NCI-H2029 treated with DMSO at 0.1 percent for 48 hours (cell line): ENCODE measurements at regions not wholly inside any gene's neighbourhood (a gene's known extent, or its start where the extent isn't known, plus 50 kb on each side); places are given as distances from the start of the nearest gene placed in this dataset.

Source experiments
- DNase-seq: peaks from one replicate; lab custom pipeline; 2025; lab: John Stamatoyannopoulos, UW

DNA sequence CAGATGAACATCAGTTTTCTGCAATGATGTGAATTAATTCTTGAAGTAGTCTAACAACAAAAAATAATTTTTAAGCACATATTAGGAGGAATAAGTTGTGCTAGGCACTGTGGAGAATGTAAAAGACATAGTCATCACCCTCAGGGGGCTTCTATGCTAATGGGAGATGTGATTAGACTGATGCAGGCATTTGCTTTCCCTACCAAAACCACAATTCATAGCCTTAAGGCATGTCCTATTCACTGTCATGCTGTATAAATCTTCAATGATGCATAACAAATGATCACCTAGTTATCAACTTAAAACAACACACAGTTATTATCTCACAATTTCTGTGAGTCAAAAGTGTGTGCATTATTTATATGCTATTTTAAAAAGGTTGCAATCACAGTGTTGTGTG is 422.6 kb downstream of the MAN2A1 start:
- no peak for DNase-seq

DNA sequence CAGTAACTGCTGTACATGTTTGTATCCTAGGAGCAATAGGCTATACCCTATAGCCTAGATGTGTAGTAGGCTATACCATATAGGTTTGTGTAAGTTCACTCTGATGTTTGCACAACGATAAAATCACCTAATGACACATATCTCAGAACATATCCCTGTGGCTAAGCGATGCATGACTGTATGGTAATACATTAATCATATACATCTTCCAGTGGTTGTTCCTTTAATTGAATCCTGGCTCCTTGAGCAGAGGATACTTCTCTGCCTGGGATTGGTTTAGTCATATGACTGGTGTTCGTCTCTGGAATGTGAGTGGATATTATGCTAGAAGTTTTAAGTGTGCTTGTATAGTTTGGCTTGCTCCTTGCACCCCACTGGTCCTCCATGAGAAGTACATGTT is 425.8 kb downstream of the MAN2A1 start:
- no peak for DNase-seq

DNA sequence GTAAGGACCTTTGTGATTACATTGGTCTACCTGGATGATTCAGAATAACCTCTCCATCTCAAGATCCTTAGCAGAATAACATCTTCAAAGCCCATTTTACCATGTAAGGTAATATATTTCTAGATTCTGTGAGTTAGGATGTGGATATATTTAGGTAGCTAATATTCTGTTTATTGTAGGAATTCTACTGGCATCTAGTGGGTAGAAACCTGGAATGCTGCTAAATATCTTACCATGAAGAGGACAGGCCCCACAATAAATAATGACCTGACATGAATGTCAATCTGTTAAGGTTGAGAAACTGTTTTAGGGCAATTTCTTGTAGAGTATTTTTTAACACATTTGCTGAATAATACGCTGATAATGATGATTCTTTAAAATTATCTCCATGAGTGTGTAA is 426.8 kb downstream of the MAN2A1 start:
- no peak for DNase-seq

DNA sequence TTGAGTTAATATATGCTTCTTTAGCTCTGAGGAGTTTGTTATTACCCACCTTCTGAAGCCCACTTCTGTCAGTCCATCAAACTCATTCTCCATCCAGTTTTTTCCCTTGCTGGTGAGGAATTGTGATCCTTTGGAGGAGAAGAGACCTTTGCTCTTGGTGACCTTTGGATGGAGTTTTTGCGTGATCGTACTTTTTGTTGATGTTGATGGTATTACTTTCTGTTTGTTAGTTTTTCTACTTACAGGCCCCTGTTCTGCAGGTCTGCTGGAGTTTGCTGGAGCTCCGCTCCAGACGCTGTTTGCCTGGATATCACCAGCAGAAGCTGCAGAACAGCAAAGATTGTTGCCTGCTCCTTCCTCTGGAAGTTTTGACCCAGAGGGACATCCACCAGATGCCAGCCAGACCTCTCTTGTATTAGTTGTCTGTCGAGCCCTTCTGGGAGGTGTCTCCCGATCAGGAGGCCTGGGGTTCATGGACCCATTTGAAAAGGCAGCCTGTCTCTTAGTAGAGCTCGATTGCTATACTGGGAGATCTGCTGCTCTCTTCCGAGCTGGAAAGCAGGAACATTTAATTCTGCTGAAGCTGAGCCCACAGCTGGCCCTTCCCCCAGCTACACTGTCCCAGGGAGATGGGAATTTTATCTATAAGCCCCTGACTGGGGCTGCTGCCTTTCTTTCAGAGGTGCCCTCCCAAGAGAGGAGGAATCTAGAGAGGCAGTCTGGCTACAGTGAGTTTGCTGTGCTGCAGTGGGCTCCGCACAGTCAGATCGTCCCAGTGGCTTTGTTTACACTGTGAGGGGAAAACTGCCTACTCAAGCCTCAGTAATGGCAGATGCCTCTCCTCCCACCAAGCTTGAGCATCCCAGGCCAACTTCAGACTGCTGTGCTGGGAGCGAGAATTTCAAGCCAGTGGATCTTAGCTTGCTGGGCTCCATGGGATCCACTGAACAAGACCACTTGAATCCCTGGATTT is 445.5 kb downstream of the MAN2A1 start:
- DNase-seq: no peak

DNA sequence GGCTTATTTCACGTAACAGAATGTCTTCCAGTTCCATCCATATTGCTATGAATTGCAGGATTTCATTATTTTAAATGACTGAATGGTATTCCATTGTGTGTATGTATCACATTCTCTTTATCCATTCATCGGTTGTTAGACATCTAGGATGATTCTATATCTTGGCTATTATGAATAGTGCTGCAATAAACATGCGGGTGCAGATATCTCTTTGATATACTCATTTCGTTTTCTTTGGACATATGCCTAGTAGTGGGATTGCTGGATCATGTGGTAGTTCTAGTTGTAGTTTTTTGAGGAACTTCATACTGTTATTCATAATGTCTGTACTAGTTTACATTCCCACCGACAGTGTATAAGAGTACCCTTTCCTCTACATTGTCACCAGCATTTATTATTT is 460.5 kb downstream of the MAN2A1 start:
- DNase-seq: no peak

DNA sequence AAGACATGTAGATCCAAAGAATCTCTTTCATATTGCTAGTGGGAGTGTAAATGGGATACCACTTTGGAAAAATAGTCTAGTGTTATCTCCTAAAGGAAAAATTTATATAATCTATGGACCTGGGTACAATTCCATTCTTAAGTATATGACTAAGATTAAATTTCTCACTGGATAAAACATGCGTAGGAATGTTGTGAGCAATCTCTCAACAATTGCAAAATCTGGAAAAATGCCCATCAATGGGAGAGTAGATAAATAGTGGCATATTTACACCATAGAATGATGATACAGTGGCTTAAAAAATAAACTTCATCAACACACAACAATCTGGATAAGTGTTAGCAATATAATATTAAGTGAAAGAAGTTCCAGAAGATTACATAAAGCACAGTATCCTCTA is 469.5 kb downstream of the MAN2A1 start:
- no peak for DNase-seq

DNA sequence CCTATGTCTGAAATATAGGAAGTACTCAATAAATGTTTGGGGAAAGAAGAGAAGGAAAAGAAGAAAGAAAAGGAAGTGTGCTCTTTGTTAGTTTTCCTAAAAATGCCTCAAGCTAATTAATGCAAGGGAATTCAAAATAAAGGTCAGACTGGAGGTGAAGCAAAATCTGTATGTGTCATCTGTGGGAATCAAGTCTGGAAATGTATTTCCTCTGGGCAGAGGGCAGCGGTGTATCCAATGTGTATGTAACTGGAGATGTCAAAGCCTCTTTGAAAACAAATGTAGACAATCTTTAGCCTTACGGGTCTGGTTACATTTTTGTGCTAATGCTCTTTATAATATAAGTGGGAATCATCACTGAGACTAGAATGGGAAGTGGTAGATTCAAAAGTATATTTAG is 471.4 kb downstream of the MAN2A1 start:
- no peak for DNase-seq

DNA sequence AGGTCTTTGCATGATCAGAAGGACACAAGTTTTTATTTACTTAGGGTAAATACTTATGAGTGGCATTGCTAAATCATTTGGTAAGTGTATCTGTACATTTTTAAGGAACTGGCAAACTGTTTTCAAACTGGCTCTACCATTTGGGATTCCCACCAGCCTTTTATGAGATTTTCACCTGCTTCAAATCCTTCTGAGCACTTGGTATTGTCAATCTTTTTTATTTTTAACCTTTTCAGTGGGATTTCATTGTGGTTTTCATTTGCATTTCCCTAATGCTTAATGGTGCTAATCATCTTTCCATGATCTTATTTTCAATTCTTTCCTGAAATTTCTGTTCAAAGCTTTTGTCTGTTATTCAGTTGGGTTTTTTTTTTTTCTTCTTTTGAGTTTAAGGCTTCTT is 475.6 kb downstream of the MAN2A1 start:
- no peak for DNase-seq

DNA sequence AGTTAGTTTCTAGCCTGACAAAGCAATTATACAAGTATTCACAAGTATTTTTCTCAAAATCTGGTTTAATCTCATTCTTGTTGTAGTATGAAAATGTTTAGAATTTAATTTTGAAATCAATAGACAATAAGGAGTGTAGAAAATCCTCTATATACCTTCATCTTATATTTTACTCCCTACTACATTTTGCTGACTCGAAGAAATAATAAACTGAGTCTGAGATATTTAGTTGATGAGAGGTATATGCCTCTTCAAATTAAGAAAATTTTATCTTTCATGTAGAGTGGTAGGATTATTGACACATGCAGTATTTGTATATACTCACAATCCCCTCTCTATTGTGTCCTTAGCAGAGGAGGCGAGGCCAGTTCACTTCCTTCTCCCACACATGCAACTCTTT is 477.7 kb downstream of the MAN2A1 start:
- no peak for DNase-seq

DNA sequence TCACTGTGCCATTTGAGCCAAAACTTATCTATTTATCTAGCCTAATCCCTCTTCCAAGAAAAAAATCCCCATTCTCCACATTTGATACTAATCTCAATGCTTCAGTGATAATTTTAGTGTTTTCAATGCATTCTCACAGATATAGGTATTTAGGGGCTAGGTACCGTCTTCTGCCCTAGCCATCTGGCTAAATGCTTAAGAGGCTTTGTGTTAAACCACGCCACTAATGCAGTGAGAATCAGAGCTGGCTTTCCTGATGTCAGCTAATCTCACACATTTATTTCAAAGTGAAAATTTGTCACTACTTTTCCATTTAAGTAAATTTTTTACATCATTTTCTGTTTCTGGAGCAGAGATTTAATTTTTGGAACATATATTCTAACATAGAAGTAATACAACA is 479.7 kb downstream of the MAN2A1 start:
- no peak for DNase-seq

DNA sequence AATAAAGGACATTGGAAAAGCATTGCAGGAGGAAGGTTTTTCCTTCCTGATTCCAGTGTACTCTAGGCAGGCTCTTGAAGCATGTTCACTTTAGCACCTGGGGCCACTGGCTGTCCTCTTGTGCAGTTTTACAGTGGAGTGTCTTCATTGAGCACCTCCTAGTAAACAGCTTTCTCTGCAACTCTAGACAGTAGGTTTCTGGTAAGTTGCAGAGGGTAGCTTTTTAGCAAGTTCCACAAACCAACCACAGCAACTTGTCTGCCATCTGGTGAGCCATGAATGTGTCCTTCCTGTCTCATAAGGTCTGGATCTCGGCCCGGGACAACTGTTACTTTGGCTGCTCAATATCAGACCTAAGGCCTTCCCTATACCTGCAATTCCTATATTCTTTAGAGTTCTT is 488.0 kb downstream of the MAN2A1 start:
- DNase-seq: no peak

DNA sequence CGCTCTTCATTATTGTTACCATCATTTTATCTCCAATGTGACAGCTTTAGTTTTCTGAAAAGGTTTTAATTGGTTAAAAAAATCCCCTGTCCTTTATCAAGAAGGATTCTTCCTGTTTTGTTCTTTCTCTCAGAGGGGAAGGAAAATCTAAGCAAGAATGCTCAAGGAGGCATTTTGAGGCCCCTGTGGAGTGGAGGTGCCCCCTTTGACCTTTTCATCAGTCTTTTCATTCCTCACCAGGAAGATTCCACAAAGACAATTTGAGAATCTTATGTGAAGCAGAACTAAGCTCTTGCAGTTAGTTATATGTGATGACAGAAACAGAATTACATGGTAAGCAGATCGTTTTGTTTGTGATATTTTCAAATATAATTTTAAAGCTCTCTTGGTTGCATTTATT is 489.6 kb downstream of the MAN2A1 start:
- no peak for DNase-seq

DNA sequence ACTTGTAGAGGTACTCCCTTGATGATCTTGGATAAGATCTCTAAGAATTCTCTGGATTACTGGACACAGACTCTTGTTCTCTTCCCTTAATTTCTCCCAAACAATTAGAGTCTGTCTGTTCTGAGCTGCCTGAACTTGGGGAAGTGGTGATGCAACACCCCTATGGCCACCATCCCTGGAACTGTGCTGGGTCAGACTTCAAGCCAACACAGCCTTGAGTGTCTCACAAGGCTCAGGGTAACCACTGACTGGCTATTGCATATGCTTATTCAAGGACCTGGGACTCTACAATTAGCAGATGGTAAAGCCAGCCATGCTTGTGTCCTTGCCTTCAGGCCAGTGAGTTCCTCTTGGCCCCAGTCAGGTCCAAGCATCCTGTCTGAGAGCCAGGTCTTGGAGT is 504.5 kb downstream of the MAN2A1 start:
- no peak for DNase-seq

DNA sequence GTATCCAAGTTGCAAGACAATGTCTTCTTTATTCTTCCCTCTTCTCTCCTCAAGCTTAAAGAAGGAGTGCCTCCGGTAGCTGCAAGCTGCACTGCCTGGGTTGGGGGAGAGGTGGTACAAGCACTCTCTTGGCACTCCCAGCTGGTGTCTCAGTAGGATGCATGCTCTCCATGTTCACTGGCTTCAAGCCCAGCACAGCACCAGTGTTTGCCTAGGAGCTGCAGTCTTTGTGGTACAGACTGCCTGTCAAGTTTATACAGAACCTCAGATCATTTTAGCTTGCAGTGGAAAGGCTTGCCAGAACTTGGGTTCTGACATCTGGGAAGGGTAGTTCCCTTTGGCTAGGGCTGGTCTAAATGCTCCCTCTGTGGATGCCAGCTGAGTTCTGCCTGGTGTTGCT is 505.6 kb downstream of the MAN2A1 start:
- DNase-seq: no peak

DNA sequence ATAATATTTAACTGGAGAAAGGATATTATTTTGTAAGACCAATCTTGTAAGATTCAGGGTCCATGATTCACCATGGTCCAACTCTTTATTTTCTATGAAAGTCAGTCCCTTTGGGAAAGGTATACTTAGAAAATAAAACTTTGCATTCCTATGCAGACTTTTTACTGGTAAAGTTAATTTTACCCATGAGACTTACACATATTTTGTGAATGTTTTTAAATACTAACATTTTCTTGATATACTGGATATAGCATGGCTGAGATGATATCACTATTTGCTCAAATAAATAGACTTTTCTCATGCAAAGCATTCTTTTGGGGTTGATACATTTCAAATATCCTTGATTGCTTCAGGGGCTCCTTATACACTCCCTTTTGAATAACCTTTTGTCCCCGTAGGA is 512.1 kb downstream of the MAN2A1 start:
- DNase-seq: no peak

DNA sequence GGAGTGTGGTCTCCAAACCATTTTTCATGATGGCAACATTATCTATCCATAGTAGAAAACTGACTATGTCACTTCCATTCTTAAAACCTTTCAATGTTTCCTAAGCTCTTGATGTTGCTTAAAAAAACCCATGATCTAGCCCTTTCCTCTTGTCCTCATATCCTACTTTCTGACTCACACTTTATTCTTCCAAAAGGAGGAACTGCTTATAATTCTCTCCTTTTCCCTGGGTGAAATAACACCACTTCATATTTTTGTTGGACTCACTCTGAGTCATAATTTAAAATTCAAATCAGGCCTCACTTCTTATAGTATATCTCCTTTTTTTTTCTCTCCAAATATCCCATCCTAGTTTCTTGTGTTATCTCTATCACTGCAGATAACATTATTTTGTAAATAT is 513.9 kb downstream of the MAN2A1 start:
- no peak for DNase-seq

DNA sequence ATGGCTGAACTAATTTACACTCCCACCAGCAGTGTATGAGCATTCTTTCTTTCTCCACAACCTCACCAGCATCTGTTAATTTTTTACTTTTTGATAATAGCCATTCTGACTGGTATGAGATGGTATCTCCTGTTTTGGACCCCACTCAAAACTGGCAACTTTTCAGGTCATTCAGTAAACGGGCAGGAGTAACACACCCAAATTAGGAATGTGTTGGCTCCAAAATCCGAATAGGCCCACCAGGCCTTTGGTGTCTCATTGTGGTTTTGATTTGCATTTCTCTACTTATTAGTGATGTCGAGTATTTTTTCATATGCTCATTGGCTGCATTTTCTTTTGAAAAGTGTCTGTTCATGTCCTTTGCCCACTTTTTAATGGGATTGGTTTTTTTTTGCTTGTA is 517.1 kb downstream of the TMEM232 start:
- no peak for DNase-seq

DNA sequence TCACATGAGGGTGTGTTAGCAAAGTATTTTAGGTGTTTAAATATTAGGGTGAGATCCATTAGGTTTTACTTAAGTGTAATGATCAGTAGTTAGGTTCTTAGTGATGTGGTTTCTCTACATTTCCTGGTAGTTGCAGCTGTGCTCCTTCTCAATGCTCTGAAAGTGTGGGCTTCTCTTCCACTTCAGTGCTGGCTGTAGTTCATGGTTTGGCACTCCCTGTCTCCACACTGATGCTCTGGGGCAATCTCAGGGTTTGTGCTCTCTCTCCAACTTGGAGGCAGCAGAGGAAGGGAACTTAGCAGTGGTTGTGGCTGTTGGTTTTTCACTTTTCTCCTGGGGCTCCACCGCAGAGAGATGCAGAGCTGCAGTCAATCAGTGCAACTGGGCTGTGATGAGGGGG is 507.5 kb downstream of the TMEM232 start:
- no peak for DNase-seq

DNA sequence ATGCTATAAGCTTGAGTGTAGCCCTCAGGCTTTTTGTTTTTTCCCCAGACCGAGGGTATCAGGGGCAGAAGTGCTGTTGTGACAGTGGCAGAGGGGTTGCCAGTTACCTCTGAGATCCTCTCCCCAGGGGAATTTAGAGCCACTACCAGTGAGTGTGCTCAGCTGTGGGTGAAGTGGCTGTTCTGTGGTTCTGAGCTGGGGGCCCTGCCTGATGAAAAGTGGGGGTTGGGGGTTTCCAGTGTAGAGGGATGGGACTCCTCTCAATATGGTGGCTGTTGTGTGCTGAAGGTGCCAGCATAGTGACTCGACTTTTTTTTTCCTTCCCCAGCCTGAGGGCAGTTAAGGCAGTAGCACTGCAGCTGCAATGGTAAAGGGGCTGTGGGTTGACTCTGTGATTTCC is 506.7 kb downstream of the TMEM232 start:
- DNase-seq: no peak

DNA sequence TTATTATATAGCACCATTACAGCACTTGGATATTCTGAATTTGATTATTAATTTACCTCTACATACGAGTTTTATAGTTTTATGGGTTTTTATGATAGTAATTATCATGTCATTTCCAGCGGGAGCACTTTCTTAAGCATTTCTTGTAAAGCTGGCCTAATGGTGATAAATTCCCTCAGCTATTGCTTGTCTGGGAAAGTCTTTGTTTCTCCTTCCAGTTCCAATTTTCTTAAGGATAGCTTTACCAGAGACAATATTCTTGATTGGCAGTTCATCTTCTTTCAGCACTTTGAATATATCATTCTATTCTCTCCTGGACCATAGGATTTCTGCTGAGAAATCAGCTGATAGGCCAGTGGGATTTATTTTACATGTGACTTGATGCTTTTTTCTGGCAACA is 505.4 kb downstream of the TMEM232 start:
- no peak for DNase-seq

DNA sequence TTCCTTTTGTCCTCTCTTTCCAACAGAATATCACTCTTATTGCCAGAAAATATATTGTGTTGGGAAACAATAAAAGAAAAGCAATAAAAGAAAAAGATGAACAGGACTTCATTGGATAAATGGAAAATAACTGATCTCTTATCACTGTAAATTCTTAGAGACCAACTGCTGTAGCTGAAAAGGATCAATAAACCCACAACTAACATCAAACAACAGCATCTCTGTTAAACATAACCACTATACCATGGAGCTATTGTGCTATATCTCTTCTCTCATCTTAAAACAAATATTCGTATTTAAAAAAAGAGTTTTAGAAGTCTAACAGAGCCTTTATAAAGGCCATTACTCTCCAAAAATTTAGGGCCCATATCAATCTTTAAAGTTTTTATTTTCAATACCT is 502.4 kb downstream of the TMEM232 start:
- no peak for DNase-seq

DNA sequence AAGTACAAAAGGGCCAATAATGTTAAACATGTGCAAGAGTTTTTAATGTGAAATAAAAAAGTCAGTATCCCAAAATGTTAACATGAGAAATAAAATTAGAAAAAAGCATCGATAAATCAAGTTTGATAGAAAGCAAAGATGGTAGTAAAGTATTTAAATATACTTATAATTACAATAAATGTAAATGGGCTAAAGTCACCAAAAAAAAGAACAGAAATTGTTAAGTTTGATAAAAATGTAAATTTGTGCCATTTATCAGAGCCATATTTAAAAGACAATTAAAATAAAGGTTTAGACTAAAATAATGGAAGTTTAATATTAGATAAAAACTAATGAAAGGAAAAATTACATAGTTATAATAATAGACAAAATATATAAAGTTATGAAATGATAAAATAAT is 500.5 kb downstream of the TMEM232 start:
- no peak for DNase-seq

DNA sequence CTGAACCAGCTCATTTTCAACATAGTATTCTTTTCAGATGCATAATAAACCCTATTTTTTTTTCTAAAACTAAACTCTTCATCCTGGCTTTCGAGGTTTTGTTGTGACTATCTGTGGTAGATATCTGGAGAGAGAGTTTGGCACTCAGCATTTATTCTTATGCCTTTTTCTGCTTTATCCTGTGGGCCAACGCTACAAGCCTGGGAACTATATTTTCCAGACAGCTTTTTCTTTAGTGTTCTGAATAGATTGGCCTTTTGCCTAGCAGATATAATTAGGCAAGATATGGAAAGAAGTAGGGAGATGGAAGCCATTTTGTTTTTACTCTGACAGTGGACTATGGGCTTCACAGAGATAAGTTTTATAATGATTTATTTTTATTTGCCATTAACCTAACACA is 486.7 kb downstream of the TMEM232 start:
- no peak for DNase-seq

DNA sequence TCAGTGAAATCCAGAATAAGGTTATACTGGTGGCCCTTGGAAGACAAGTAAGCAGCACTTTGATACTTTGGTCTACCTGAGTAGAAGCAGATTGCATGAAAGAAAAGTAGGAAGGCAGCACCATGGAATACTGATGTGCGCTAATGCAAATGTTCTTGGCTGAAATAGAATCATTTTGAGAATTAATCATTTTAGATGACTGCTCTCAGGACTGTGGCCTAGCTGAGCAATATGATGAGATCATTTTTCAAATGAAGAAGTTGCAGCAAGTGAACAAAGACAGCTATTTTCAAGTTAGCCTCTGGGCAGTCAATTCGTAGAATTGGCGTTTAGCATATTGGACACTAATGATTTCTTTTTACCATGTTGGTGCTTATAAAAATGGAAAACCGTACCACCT is 483.5 kb downstream of the TMEM232 start:
- no peak for DNase-seq
